Heart left ventricle (tissue), 16 donors: ENCODE measurements at regions not wholly inside any gene's neighbourhood (a gene's known extent, or its start where the extent isn't known, plus 50 kb on each side); places are given as distances from the start of the nearest gene placed in this dataset.

ENCODE experiments used
- ATAC-seq, 4 donors: fragments of 200-7000 bp; cut with Tn5 transposase; one replicate each; pipeline ENCODE4 v1.9.1; 2020 to 2022; ENCODE audit warnings: moderate library complexity in 4 of 4, mild to moderate bottlenecking in 3 of 4, moderate number of reproducible peaks in 1 of 4
- DNase-seq, 5 donors: peaks; one replicate each; pipeline ENCODE4 v3.0.0-alpha.2; 2020
- H3K27ac ChIP-seq, 12 donors: fragments of 200-600 bp; sonication (generic) in 4 of 12; one replicate each; pipeline versions ENCODE4 v1.5.0 to v1.8.0; 2016 to 2022; ENCODE audit warnings: mild to moderate bottlenecking in 2 of 12
- H3K27me3 ChIP-seq, 9 donors: fragments of 200-600 bp; sonication (generic) in 2 of 9; one replicate each; pipeline versions ENCODE4 v1.5.1 to v1.8.0; 2016 to 2022; ENCODE audit warnings: mild to moderate bottlenecking in 3 of 9
- H3K36me3 ChIP-seq, 9 donors: fragments of 200-600 bp; sonication (generic) in 2 of 9; one replicate each; pipeline versions ENCODE4 v1.5.0 to v1.8.0; 2018 to 2022; ENCODE audit warnings: mild to moderate bottlenecking in 2 of 9
- H3K4me1 ChIP-seq, 12 donors: fragments of 200-600 bp; sonication (generic) in 4 of 12; one replicate each; pipeline versions ENCODE4 v1.5.0 to v1.8.0; 2016 to 2022; ENCODE audit warnings: mild to moderate bottlenecking in 3 of 12
- H3K4me3 ChIP-seq, 12 donors: fragments of 200-600 bp; sonication (generic) in 4 of 12; one replicate each; pipeline versions ENCODE4 v1.5.0 to v1.8.0; 2017 to 2022; ENCODE audit warnings: mild to moderate bottlenecking in 9 of 12, moderate library complexity in 4 of 12
- H3K9me3 ChIP-seq, 12 donors: fragments of 200-600 bp; sonication (generic) in 4 of 12; one replicate each; pipeline versions ENCODE4 v1.5.0 to v1.8.0; 2016 to 2022; ENCODE audit warnings: mild to moderate bottlenecking in 1 of 12
- POLR2A ChIP-seq, 2 donors: fragments of 450-650 bp; IDR thresholded peaks; one replicate each; pipeline ENCODE4 v1.6.1; 2017; ENCODE audit warnings: antibody characterized with exemption in 2 of 2, mild to moderate bottlenecking in 2 of 2, moderate library complexity in 2 of 2
- WGBS, 4 donors: extraction: QIAGEN DNeasy Blood & Tissue Kit in 2 of 4; methylation state at CpG; one replicate each; pipeline versions ENCODE4 v1.1.5 to v1.1.7; 2013 to 2018; 5-methylcytosine and 5-hydroxymethylcytosine counted together
- intact Hi-C, 10 donors: fragments of 100-400 bp; cut with DNase I; formaldehyde crosslinking; loops; one replicate each; pipeline versions ENCODE4 v1.11.1 to v1.14.2; 2022
- TF ChIP-seq, protein P1 (sequence below), 12 donors: fragments of 200-600 bp; sonication (generic) in 4 of 12; IDR thresholded peaks; one replicate each; pipeline versions ENCODE4 v1.5.0 to v1.8.0; 2018 to 2022; ENCODE audit warnings: antibody characterized with exemption in 12 of 12, mild to moderate bottlenecking in 5 of 12
- donor health status: ischemic (EF 13 %, LVEDD 7.1; RV severe dilation, severe dysfunction).
- donor health status: healthy with polysubstance abuse.
- donor health status: DM: no; HTN: yes; CAD: no.
- donor health status: DM: no; HTN: no; CAD: no.
- donor health status: ischemic (EF 25% LVEDD 6.9; RV normal size, moderate dysfunction).
- donor health status: ischemic (EF 25% LVEDD 5.7; RV mildly dilated, moderate dysfunction).
- donor health status: healthy.
- donor health status: DM: yes; HTN: yes; CAD: no.
- donor health status: ischemic (EF 35%, LVEDD 5.7; RV mildly dilated, moderate dysfunction).
- donor health status: nonischemic (EF 11% LVEDD 7.7; RV severe dilation, severe dysfunction).
- donor health status: DM: yes; HTN: yes; CAD: no.
- donor health status: PGD.
- donor health status: ischemic (EF 29% LVEDD 5.4; RV normal size, mild dysfunction).
- donor health status: nonischemic (EF 23%, LVEDD 6.1; RV moderate dilation, normal function).

DNA sequence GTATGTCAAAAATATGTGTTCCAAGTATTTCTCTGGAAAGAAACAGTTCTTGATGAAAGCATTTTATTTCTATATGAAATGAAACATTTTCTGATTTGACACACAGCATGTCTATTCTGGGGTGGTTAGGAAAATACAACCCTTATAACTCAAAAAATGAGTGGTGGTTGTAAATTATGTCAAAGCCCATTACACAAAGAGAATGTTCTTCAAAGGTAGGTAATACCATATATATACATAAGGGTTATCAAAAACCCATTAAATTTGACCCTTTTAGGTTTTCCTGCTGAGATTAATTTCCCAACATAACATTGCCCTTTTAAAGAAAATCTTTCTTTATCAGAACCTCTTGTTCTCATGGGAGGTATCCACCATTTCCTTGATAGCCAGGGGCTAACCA is 420.5 kb upstream of the TECRL start:
- DNase-seq = no peak
- no peak for ATAC-seq
- no peaks in the 10 kb centered on the region for H3K36me3 ChIP-seq
- no peaks in the 10 kb centered on the region for H3K4me1 ChIP-seq
- H3K9me3 ChIP-seq = peaks cover 0 to 4% (median 0%) of the 10 kb centered on the region in 12 donors
- no peak overlapping the region for H3K4me3 ChIP-seq
- intact Hi-C loops = loop anchor here in 1 of 10 donors (5.0 kb wide), 1 partner anchor 248 kb away; no protein-coding TSS in a partner anchor
- no peaks in the 10 kb centered on the region for H3K27me3 ChIP-seq
- H3K27ac ChIP-seq = no peak overlapping the region
- TF ChIP-seq, protein P1, sequence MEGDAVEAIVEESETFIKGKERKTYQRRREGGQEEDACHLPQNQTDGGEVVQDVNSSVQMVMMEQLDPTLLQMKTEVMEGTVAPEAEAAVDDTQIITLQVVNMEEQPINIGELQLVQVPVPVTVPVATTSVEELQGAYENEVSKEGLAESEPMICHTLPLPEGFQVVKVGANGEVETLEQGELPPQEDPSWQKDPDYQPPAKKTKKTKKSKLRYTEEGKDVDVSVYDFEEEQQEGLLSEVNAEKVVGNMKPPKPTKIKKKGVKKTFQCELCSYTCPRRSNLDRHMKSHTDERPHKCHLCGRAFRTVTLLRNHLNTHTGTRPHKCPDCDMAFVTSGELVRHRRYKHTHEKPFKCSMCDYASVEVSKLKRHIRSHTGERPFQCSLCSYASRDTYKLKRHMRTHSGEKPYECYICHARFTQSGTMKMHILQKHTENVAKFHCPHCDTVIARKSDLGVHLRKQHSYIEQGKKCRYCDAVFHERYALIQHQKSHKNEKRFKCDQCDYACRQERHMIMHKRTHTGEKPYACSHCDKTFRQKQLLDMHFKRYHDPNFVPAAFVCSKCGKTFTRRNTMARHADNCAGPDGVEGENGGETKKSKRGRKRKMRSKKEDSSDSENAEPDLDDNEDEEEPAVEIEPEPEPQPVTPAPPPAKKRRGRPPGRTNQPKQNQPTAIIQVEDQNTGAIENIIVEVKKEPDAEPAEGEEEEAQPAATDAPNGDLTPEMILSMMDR (IDR thresholded peaks at IDR 0.05) = no peak

- ATAC-seq (no peak), DNase-seq (no peak)
- intact Hi-C loops = no loop called here
- TF ChIP-seq, protein P1 (IDR thresholded peaks at IDR 0.05) = no peak
- TF ChIP-seq POLR2A (IDR thresholded peaks at IDR 0.05) = no peak
- Histone ChIP-seq H3K36me3 (no peaks in the 10 kb centered on the region), H3K4me3 (no peak overlapping the region), H3K27me3 (no peaks in the 10 kb centered on the region), H3K9me3 (no peaks in the 10 kb centered on the region), H3K27ac (no peak overlapping the region), H3K4me1 (no peaks in the 10 kb centered on the region)
- WGBS, 4 donors = 30 to 52% (median 41%) methylated on average over 1 of the region's 1 CpG
These were observed 415.3 kb upstream of the TECRL start for GRCh38 chr4:64824591-64824990.

DNA sequence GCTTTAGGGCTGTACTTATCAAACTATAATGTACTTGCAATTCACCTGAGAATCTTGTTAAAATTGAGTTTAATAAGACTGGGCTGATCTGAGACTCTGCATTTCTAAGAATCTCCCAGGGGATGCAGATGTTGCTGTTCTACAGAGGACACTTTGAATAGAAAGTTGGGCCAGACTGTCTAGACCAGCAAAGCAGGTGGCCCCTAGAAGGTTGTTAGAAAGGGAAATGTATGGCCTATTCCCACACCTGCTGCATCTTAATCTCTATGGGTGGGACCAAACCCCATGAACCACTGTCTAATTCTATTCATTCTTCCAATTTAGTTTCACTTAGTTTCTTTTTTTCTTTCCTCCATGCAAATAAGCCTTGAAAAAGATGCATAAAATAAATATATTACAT is 413.2 kb upstream of the TECRL start:
- Histone ChIP-seq H3K36me3 (no peaks in the 10 kb centered on the region), H3K4me1 (no peaks in the 10 kb centered on the region), H3K4me3 (no peak overlapping the region), H3K9me3 (peaks cover 0 to 8% (median 0%) of the 10 kb centered on the region in 12 donors), H3K27ac (no peak overlapping the region), H3K27me3 (no peaks in the 10 kb centered on the region)
- TF ChIP-seq POLR2A (IDR thresholded peaks at IDR 0.05) = no peak
- TF ChIP-seq, protein P1 (IDR thresholded peaks at IDR 0.05) = no peak
- DNase-seq (no peak), ATAC-seq (no peak)
- intact Hi-C loops = no loop called here

DNA sequence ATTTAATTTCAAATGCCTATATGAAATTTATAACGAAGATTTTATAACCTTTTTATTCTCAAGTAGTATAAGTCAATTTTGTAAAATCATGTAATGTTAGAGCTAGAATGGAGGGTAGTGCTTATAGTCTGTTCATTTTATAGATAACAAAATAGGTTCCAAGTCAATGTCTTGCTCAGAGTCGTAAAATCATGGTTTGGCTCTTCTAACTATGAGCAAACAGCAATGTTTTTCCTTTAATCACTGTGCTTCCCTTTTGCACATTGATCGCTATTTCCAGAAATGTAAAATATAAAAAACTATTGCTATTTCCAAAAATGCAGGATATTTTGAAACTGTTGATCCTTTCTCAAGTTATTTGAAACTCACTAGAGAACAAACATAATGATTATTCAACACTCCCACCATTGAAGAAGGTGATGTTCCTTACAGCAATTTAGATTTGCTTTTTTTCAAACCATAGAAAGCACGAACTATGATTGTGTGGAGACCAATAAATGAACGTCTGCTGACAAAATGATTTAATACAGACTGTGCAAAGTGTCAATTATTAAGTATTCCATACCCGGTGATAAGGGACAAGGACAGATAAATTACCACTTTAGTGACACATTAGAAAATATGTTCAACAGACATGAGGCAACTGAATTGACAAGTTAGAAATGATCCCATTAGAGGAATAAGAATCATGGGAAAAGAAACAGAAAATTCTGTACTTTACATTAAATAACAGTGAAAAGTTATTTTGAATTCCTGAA is 412.1 kb upstream of the TECRL start:
- H3K4me1 ChIP-seq = no peaks in the 10 kb centered on the region
- no peak for ATAC-seq
- H3K27ac ChIP-seq = no peak overlapping the region
- 59 to 67% (median 62%) methylated on average over 6 of the region's 6 CpGs for WGBS, 4 donors
- intact Hi-C loops = no loop called here
- peaks cover 0 to 8% (median 0%) of the 10 kb centered on the region in 12 donors for H3K9me3 ChIP-seq
- DNase-seq = no peak
- no peaks in the 10 kb centered on the region for H3K36me3 ChIP-seq
- no peak for TF ChIP-seq POLR2A (IDR thresholded peaks at IDR 0.05)
- TF ChIP-seq, protein P1 (IDR thresholded peaks at IDR 0.05) = no peak
- no peaks in the 10 kb centered on the region for H3K27me3 ChIP-seq
- no peak overlapping the region for H3K4me3 ChIP-seq
